GM12878 (cell line): ENCODE measurements at regions not wholly inside any gene's neighbourhood (a gene's known extent, or its start where the extent isn't known, plus 50 kb on each side); places are given as distances from the start of the nearest gene placed in this dataset.

ENCODE experiments used
- ATAC-seq: fragments of 200-7000 bp; cut with Tn5 transposase; 3 replicates; pipeline ENCODE4 v1.9.1; 2020; ENCODE audit warnings: mild to moderate bottlenecking, moderate library complexity
- BruUV-seq: library from RNA; stranded (reverse); fragments of 400-500 nt; replicated peaks from 2 replicates; lab custom pipeline; 2021; lab: Mats Ljungman, UMichigan
- CTCF ChIA-PET: fragments of 300-600 bp; sonication (Branson Sonifier 250); formaldehyde crosslinking; extraction: SDS; loops from one replicate; lab custom pipeline; 2021; ENCODE audit warnings: inconsistent platforms; lab: Yijun Ruan, JAX
- POLR2A ChIA-PET: fragments of 350-600 bp; formaldehyde crosslinking; extraction: SDS; loops from one replicate; lab custom pipeline; 2021; ENCODE audit warnings: inconsistent platforms; lab: Charles Lee
- RAD21 ChIA-PET: fragments of 300-600 bp; sonication (Branson Sonifier 250); formaldehyde crosslinking; loops from one replicate; lab custom pipeline; 2023; ENCODE audit warnings: antibody characterized with exemption; ENCODE audit not compliant: unreplicated experiment; lab: Charles Lee
- SMC1A ChIA-PET: fragments of 300-600 bp; sonication (Branson Sonifier 250); formaldehyde crosslinking; loops from one replicate; lab custom pipeline; 2023; ENCODE audit not compliant: unreplicated experiment, uncharacterized antibody; lab: Charles Lee
- DNase-seq: peaks from one replicate; pipeline ENCODE4 v3.0.0-alpha.2; 2011; ENCODE audit warnings: low read depth, low spot score
- FAIRE-seq: peaks from 3 replicates; lab custom pipeline; 2011; peaks lifted over from hg19 to GRCh38; lab: Jason Lieb, UNC
- H2AFZ ChIP-seq: 2 replicates; pipeline ENCODE4 v1.6.0; 2011; ENCODE audit warnings: low read depth, low read length, control low read depth; ENCODE audit not compliant: control insufficient read depth
- H3K27ac ChIP-seq: 2 replicates; pipeline ENCODE4 v1.5.1; 2011; ENCODE audit warnings: control low read depth; ENCODE audit not compliant: control insufficient read depth, insufficient read depth
- H3K27me3 ChIP-seq, 2 experiments: replicated peaks in 1 of 2; 2 replicates each; pipeline versions ENCODE4 v1.6.0 to v1.6.1; 2011; ENCODE audit warnings: low read length in 1 of 2; ENCODE audit not compliant: control insufficient read depth in 2 of 2, insufficient read depth in 2 of 2
- H3K36me3 ChIP-seq, 2 experiments: 2 replicates each; pipeline ENCODE4 v1.5.1; 2011; ENCODE audit warnings: low read length in 1 of 2; ENCODE audit not compliant: control insufficient read depth in 2 of 2, insufficient read depth in 2 of 2
- H3K4me1 ChIP-seq: 2 replicates; pipeline ENCODE4 v1.6.1; 2011; ENCODE audit warnings: mild to moderate bottlenecking, low read length, moderate library complexity, mixed read lengths; ENCODE audit not compliant: control insufficient read depth, insufficient read depth
- H3K4me2 ChIP-seq: 2 replicates; pipeline ENCODE4 v1.6.0; 2011; ENCODE audit warnings: control low read depth; ENCODE audit not compliant: control insufficient read depth, insufficient read depth
- H3K4me3 ChIP-seq: fragments of 200-600 bp; sonication (generic); 2 replicates; pipeline ENCODE4 v1.5.1; 2016
- H3K79me2 ChIP-seq: 2 replicates; pipeline ENCODE4 v1.6.0; 2011; ENCODE audit warnings: low read length; ENCODE audit not compliant: control insufficient read depth, insufficient read depth
- H3K9ac ChIP-seq: 2 replicates; pipeline ENCODE4 v1.8.0; 2011; ENCODE audit warnings: low read length, control low read depth, mixed read lengths; ENCODE audit not compliant: control insufficient read depth, insufficient read depth
- H3K9me3 ChIP-seq: replicated peaks from 3 replicates; pipeline ENCODE4 v1.5.1; 2011; ENCODE audit warnings: mild to moderate bottlenecking, low read length; ENCODE audit not compliant: control insufficient read depth, insufficient read depth
- H4K20me1 ChIP-seq: 2 replicates; pipeline ENCODE4 v1.6.0; 2011; ENCODE audit not compliant: control insufficient read depth, insufficient read depth
- CREB1 ChIP-seq: IDR thresholded peaks from 2 replicates; pipeline ENCODE4 v1.6.1; 2012; ENCODE audit warnings: low read depth, mild to moderate bottlenecking, inconsistent platforms
- CTCF ChIP-seq, 3 experiments: IDR thresholded peaks in 2 of 3; conservative IDR thresholded peaks in 1 of 3; 2 replicates each; pipeline ENCODE4 v1.5.1; 2011; ENCODE audit warnings: low read depth in 3 of 3, low read length in 3 of 3, mild to moderate bottlenecking in 3 of 3, control low read depth in 2 of 3, moderate library complexity in 2 of 3, inconsistent platforms in 1 of 3, mixed read lengths in 1 of 3; ENCODE audit not compliant: control insufficient read depth in 2 of 3, insufficient read depth in 1 of 3; ENCODE audit errors: extremely low read depth in 1 of 3
- FOXM1 ChIP-seq: IDR thresholded peaks from 2 replicates; pipeline ENCODE4 v1.6.1; 2012; ENCODE audit warnings: low read depth, mild to moderate bottlenecking, inconsistent platforms, low read length, moderate library complexity
- NR2C1 ChIP-seq: fragments of 450-650 bp; IDR thresholded peaks from 2 replicates; pipeline ENCODE4 v1.6.1; 2017; ENCODE audit warnings: antibody characterized with exemption, mild to moderate bottlenecking, moderate library complexity
- PKNOX1 ChIP-seq: fragments of 450-650 bp; IDR thresholded peaks from 2 replicates; pipeline ENCODE4 v1.6.1; 2016; ENCODE audit warnings: mild to moderate bottlenecking
- RAD21 ChIP-seq: IDR thresholded peaks from 2 replicates; pipeline ENCODE4 v1.6.1; 2011; ENCODE audit warnings: mild to moderate bottlenecking, low read depth, low read length, moderate library complexity; ENCODE audit not compliant: insufficient read depth
- RCOR1 ChIP-seq: conservative IDR thresholded peaks from 2 replicates; pipeline ENCODE4 v1.6.1; 2012; ENCODE audit warnings: low read depth, low read length, improper control_type of control experiment
- SKIL ChIP-seq: fragments of 450-650 bp; IDR thresholded peaks from 2 replicates; pipeline ENCODE4 v1.6.1; 2017; ENCODE audit warnings: mild to moderate bottlenecking, low read depth, inconsistent platforms; ENCODE audit not compliant: poor library complexity, severe bottlenecking
- SMARCA5 ChIP-seq: fragments of 450-650 bp; IDR thresholded peaks from 2 replicates; pipeline ENCODE4 v1.6.1; 2017; ENCODE audit warnings: mild to moderate bottlenecking
- YBX1 ChIP-seq: fragments of 450-650 bp; IDR thresholded peaks from 2 replicates; pipeline ENCODE4 v1.6.1; 2016; ENCODE audit warnings: antibody characterized with exemption
- WGBS: methylation state at CpG from one replicate; pipeline ENCODE4 v1.1.6; 2016; ENCODE audit warnings: low lambda C conversion rate; ENCODE audit not compliant: insufficient replicate concordance, insufficient coverage; ENCODE audit errors: missing lambda C conversion rate; 5-methylcytosine and 5-hydroxymethylcytosine counted together
- in situ Hi-C: fragments of 300-500 bp; cut with MboI; formaldehyde crosslinking; loops from 9 replicates; pipeline ENCODE4 v1.14.3; 2018; ENCODE audit warnings: mixed read lengths
- intact Hi-C: fragments of 100-400 bp; cut with micrococcal nuclease; formaldehyde crosslinking; loops from one replicate; pipeline ENCODE4 v1.14.2; 2022; ENCODE audit not compliant: unreplicated experiment
- TF ChIP-seq, protein P1 (sequence below): fragments of 450-650 bp; formaldehyde crosslinking; IDR thresholded peaks from 2 replicates; pipeline ENCODE4 v1.4.0; 2022; ENCODE audit warnings: mild to moderate bottlenecking, moderate library complexity
- TF ChIP-seq, protein P2 (sequence below): IDR thresholded peaks from 2 replicates; pipeline ENCODE4 v1.6.1; 2011; ENCODE audit warnings: mild to moderate bottlenecking, low read depth, low read length, moderate library complexity; ENCODE audit not compliant: insufficient replicate concordance

DNA sequence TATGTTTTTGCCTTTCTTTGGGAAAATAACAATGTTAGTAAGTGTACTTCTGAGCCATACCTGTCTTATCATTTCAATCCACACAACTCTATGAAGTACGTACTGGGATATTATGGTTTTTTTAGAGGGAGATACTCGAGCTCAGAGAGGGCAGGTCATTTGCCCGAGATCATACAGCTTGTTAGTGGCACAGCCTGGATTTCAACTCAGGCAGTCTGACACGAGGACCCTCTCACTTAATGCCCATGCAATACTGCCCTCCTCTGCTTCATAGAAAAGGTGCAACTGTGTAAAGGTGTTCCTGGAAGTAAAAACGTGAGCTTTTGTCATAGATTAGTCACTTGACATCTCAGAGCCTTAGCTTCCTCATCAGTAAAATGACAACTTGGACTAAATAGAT is 128.0 kb downstream of the NDUFA12 start:
- DNase-seq = peak; percentile 86
- in situ Hi-C loops (no loop called here), intact Hi-C loops (loop anchor here (1.0 to 5.0 kb wide), 7 partner anchors 59 to 728 kb away; partner anchors contain the start of genes NR2C1 and PLXNC1)
- 0% methylated on average over 5 of the region's 5 CpGs for WGBS
- Histone ChIP-seq H3K4me1 (peaks cover 9% of the 10 kb centered on the region), H3K27me3 (no peaks in the 10 kb centered on the region), H3K36me3 (no peaks in the 10 kb centered on the region), H3K9me3 (no peaks in the 10 kb centered on the region), H4K20me1 (no peaks in the 10 kb centered on the region), H2AFZ (no peak overlapping the region), H3K27ac (no peak overlapping the region), H3K4me2 (0 out of 2 replicates have a peak overlapping the region, but pooled peaks have one; percentile 73), H3K4me3 (peak overlapping the region; percentile 91; the same call in 1 of the 2 replicates), H3K79me2 (peaks cover 45% of the 10 kb centered on the region), H3K9ac (no peak overlapping the region)
- no TSS peak for BruUV-seq
- ChIA-PET CTCF (interaction anchor here (0.5 to 8.6 kb wide), 76 partner anchors 10 to 741 kb away, joined by 3 to 133 read pairs (median 5); partner anchors contain the start of genes CEP83, NDUFA12 and NR2C1), POLR2A (interaction anchor here (0.6 to 7.0 kb wide), 10 partner anchors 36 to 360 kb away, joined by 3 to 96 read pairs (median 3); partner anchors contain the start of gene NR2C1), RAD21 (interaction anchor here (0.5 to 7.2 kb wide), 50 partner anchors 18 to 774 kb away, joined by 3 to 205 read pairs (median 4); partner anchors contain the start of gene NR2C1), SMC1A (interaction anchor here (0.7 to 9.9 kb wide), 66 partner anchors 8 to 746 kb away, joined by 3 to 243 read pairs (median 4); partner anchors contain the start of genes NDUFA12 and NR2C1)
- FAIRE-seq = peak; percentile 90
- peak; percentile 55 for ATAC-seq
- TF ChIP-seq PKNOX1 = peak; percentile 5; the same call in 1 of the 2 replicates
- TF ChIP-seq YBX1 = no peak
- TF ChIP-seq, protein P1, sequence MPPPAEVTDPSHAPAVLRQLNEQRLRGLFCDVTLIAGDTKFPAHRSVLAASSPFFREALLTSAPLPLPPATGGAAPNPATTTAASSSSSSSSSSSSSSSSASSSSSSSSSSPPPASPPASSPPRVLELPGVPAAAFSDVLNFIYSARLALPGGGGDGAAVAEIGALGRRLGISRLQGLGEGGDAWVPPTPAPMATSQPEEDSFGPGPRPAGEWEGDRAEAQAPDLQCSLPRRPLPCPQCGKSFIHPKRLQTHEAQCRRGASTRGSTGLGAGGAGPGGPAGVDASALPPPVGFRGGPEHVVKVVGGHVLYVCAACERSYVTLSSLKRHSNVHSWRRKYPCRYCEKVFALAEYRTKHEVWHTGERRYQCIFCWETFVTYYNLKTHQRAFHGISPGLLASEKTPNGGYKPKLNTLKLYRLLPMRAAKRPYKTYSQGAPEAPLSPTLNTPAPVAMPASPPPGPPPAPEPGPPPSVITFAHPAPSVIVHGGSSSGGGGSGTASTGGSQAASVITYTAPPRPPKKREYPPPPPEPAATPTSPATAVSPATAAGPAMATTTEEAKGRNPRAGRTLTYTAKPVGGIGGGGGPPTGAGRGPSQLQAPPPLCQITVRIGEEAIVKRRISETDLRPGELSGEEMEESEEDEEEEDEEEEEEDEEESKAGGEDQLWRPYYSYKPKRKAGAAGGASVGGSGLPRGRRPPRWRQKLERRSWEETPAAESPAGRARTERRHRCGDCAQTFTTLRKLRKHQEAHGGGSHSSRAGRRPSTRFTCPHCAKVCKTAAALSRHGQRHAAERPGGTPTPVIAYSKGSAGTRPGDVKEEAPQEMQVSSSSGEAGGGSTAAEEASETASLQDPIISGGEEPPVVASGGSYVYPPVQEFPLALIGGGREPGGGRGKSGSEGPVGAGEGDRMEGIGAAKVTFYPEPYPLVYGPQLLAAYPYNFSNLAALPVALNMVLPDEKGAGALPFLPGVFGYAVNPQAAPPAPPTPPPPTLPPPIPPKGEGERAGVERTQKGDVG (CRISPR knock-in tag) = no peak
- TF ChIP-seq CTCF (IDR thresholded peaks at IDR 0.05 in 2 of 3, conservative IDR thresholded peaks at IDR 0.05 in 1 of 3; ENCODE audit: control insufficient read depth in 2 of 3, extremely low read depth in 1 of 3, insufficient read depth in 1 of 3, low read depth in 3 of 3, low read length in 3 of 3) = peak; percentile 57 to 83 (median 68); a peak in 4 of 6 replicates
- TF ChIP-seq NR2C1 = no peak
- TF ChIP-seq, protein P2, sequence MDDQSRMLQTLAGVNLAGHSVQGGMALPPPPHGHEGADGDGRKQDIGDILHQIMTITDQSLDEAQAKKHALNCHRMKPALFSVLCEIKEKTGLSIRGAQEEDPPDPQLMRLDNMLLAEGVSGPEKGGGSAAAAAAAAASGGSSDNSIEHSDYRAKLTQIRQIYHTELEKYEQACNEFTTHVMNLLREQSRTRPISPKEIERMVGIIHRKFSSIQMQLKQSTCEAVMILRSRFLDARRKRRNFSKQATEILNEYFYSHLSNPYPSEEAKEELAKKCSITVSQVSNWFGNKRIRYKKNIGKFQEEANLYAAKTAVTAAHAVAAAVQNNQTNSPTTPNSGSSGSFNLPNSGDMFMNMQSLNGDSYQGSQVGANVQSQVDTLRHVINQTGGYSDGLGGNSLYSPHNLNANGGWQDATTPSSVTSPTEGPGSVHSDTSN = no peak
- TF ChIP-seq SMARCA5 = peak; percentile 96
- peak; percentile 66 for TF ChIP-seq FOXM1
- TF ChIP-seq RCOR1 = no peak; the same call in 1 of the 2 replicates
- TF ChIP-seq RAD21 = peak; percentile 98
- TF ChIP-seq SKIL = peak; percentile 70
- TF ChIP-seq CREB1 = peak; percentile 72
